Naive thymus-derived CD8-positive, alpha-beta T cell (primary cell): ENCODE measurements at regions not wholly inside any gene's neighbourhood (a gene's known extent, or its start where the extent isn't known, plus 50 kb on each side); places are given as distances from the start of the nearest gene placed in this dataset.

Experiments
- ATAC-seq, 2 donors: fragments of 150-1000 bp; cut with Tn5 transposase in 1 of 2; sonication (Bioruptor Pico), chemical (Tn5 transposase) in 1 of 2; 1 replicate in 1 of 2; 2 replicates in 1 of 2; pipeline ENCODE4 v1.10.0; 2021; ENCODE audit warnings: mild to moderate bottlenecking in 2 of 2, moderate library complexity in 2 of 2
- POLR2A ChIA-PET: fragments of 350-600 bp; sonication (Branson Sonifier 250); formaldehyde crosslinking; loops from one replicate; lab custom pipeline; 2021; ENCODE audit warnings: antibody characterized with exemption; lab: Charles Lee
- DNase-seq, 10 donors: peaks; one replicate each; pipeline versions ENCODE4 v3.0.0 to v3.0.0-alpha.2; 2020 to 2022
- H3K27ac Mint-ChIP-seq, 10 donors: one replicate each; pipeline ENCODE4 v1.8.0; 2020 to 2022; ENCODE audit warnings: mild to moderate bottlenecking in 10 of 10, mixed read lengths in 10 of 10, moderate library complexity in 4 of 10, inconsistent platforms in 1 of 10
- H3K27me3 Mint-ChIP-seq, 5 donors: one replicate each; pipeline ENCODE4 v1.8.0; 2021 to 2022; ENCODE audit warnings: mixed read lengths in 5 of 5
- H3K36me3 Mint-ChIP-seq, 3 donors: one replicate each; pipeline ENCODE4 v1.8.0; 2020 to 2022; ENCODE audit warnings: mixed read lengths in 3 of 3, mild to moderate bottlenecking in 2 of 3, inconsistent platforms in 1 of 3
- H3K4me1 Mint-ChIP-seq, 4 donors: one replicate each; pipeline ENCODE4 v1.8.0; 2021 to 2022; ENCODE audit warnings: mixed read lengths in 4 of 4
- H3K4me3 Mint-ChIP-seq, 10 donors: one replicate each; pipeline ENCODE4 v1.8.0; 2020 to 2022; ENCODE audit warnings: mild to moderate bottlenecking in 10 of 10, mixed read lengths in 10 of 10, moderate library complexity in 6 of 10, inconsistent platforms in 1 of 10
- H3K9me3 Mint-ChIP-seq, 9 donors: one replicate each; pipeline ENCODE4 v1.8.0; 2020 to 2022; ENCODE audit warnings: mixed read lengths in 9 of 9, mild to moderate bottlenecking in 3 of 9, inconsistent platforms in 1 of 9, moderate library complexity in 1 of 9

GRCh38 chr20:34189572-34190163, 51.6 kb upstream of the ASIP start:
- Mint-ChIP-seq H3K27me3 (peaks cover 0 to 19% (median 7%) of the 10 kb centered on the region in 5 donors), H3K36me3 (no peaks in the 10 kb centered on the region), H3K4me3 (no peak overlapping the region), H3K27ac (peak overlapping the region in 1 of 10 donors; percentile 31), H3K4me1 (peaks cover 0 to 2% (median 0%) of the 10 kb centered on the region in 4 donors), H3K9me3 (no peaks in the 10 kb centered on the region)
- POLR2A ChIA-PET: no interaction called here
- no peak for ATAC-seq
- no peak for DNase-seq

- Mint-ChIP-seq H3K4me3 (no peak overlapping the region), H3K9me3 (no peaks in the 10 kb centered on the region), H3K4me1 (peaks cover 0 to 2% (median 0%) of the 10 kb centered on the region in 4 donors), H3K27ac (peak overlapping the region in 1 of 10 donors; percentile 47), H3K27me3 (peaks cover 0 to 16% (median 5%) of the 10 kb centered on the region in 5 donors), H3K36me3 (no peaks in the 10 kb centered on the region)
- DNase-seq (no peak), ATAC-seq (no peak)
- POLR2A ChIA-PET: no interaction called here
These were observed 51.0 kb upstream of the ASIP start for GRCh38 chr20:34190262-34190661.

GRCh38 chr20:34190679-34191090, 50.5 kb upstream of the ASIP start:
- no peak for ATAC-seq
- Mint-ChIP-seq H3K4me3 (no peak overlapping the region), H3K27me3 (peaks cover 0 to 18% (median 7%) of the 10 kb centered on the region in 5 donors), H3K27ac (peak overlapping the region in 1 of 10 donors; percentile 47), H3K9me3 (no peaks in the 10 kb centered on the region), H3K4me1 (peaks cover 0 to 2% (median 0%) of the 10 kb centered on the region in 4 donors), H3K36me3 (no peaks in the 10 kb centered on the region)
- POLR2A ChIA-PET: no interaction called here
- peak in 4 of 10 donors; percentile 25 to 64 (median 30) for DNase-seq
